Stimulated activated CD4-positive, alpha-beta T cell treated with anti-CD3 and anti-CD28 coated beads, Interleukin-1b, Interleukin-23, amount 100 ng/mL, for 4 hours (primary cell): ENCODE measurements at regions not wholly inside any gene's neighbourhood (a gene's known extent, or its start where the extent isn't known, plus 50 kb on each side); places are given as distances from the start of the nearest gene placed in this dataset.

Experiments used
- DNase-seq, 2 donors: peaks; one replicate each; pipeline ENCODE4 v3.0.0-alpha.2; 2020; ENCODE audit warnings: low read depth in 2 of 2

- DNase-seq = no peak
These were observed 683.0 kb downstream of the NR2F2 start for GRCh38 chr15:97013491-97013890.

- DNase-seq = no peak
These were observed 683.5 kb downstream of the NR2F2 start for GRCh38 chr15:97014001-97014400.

- no peak for DNase-seq
These were observed 693.0 kb downstream of the NR2F2 start for GRCh38 chr15:97023488-97023844.

- no peak for DNase-seq
These were observed 696.3 kb downstream of the NR2F2 start for GRCh38 chr15:97026781-97027180.

- DNase-seq = no peak
These were observed 697.3 kb downstream of the NR2F2 start for GRCh38 chr15:97027772-97028171.

- no peak for DNase-seq
These were observed 699.8 kb downstream of the NR2F2 start for GRCh38 chr15:97030251-97030650.

GRCh38 chr15:97036301-97036700 is 705.8 kb downstream of the NR2F2 start:
- no peak for DNase-seq

GRCh38 chr15:97037080-97037479 is 706.6 kb downstream of the NR2F2 start:
- no peak for DNase-seq

GRCh38 chr15:97045666-97046421 is 715.3 kb downstream of the NR2F2 start:
- no peak for DNase-seq

- DNase-seq = no peak
These were observed 722.0 kb downstream of the NR2F2 start for GRCh38 chr15:97052513-97052912.

- DNase-seq = no peak
These were observed 723.1 kb downstream of the NR2F2 start for GRCh38 chr15:97053635-97054034.

- DNase-seq = no peak
These were observed 727.0 kb downstream of the NR2F2 start for GRCh38 chr15:97057503-97057902.

- no peak for DNase-seq
These were observed 728.8 kb downstream of the NR2F2 start for GRCh38 chr15:97059281-97059680.

- DNase-seq = no peak
These were observed 730.9 kb downstream of the NR2F2 start for GRCh38 chr15:97061392-97061791.

- DNase-seq = no peak
These were observed 741.2 kb downstream of the NR2F2 start for GRCh38 chr15:97071668-97072067.

GRCh38 chr15:97072545-97072944 is 742.0 kb downstream of the NR2F2 start:
- DNase-seq = no peak

- DNase-seq = no peak
These were observed 745.5 kb downstream of the NR2F2 start for GRCh38 chr15:97076011-97076410.

- no peak for DNase-seq
These were observed 747.5 kb downstream of the NR2F2 start for GRCh38 chr15:97077975-97078374.

GRCh38 chr15:97078591-97078990 is 748.1 kb downstream of the NR2F2 start:
- DNase-seq = no peak

- DNase-seq = no peak
These were observed 751.2 kb downstream of the NR2F2 start for GRCh38 chr15:97081666-97082226.

GRCh38 chr15:97082830-97083229 is 752.3 kb downstream of the NR2F2 start:
- DNase-seq = no peak

- no peak for DNase-seq
These were observed 754.1 kb downstream of the NR2F2 start for GRCh38 chr15:97084650-97085049.

- no peak for DNase-seq
These were observed 755.2 kb downstream of the NR2F2 start for GRCh38 chr15:97085731-97086130.
